RPMI7951 (cell line): ENCODE measurements at regions not wholly inside any gene's neighbourhood (a gene's known extent, or its start where the extent isn't known, plus 50 kb on each side); places are given as distances from the start of the nearest gene placed in this dataset.
"Not testable (repeated sequence)": the region's sequence is repeated elsewhere in the genome, so short reads cannot be mapped to it uniquely, and the experiment has no call there.

Experiments used
- DNase-seq: peaks from one replicate; pipeline ENCODE4 v3.0.0-alpha.2; 2012; ENCODE audit warnings: low read depth

DNA sequence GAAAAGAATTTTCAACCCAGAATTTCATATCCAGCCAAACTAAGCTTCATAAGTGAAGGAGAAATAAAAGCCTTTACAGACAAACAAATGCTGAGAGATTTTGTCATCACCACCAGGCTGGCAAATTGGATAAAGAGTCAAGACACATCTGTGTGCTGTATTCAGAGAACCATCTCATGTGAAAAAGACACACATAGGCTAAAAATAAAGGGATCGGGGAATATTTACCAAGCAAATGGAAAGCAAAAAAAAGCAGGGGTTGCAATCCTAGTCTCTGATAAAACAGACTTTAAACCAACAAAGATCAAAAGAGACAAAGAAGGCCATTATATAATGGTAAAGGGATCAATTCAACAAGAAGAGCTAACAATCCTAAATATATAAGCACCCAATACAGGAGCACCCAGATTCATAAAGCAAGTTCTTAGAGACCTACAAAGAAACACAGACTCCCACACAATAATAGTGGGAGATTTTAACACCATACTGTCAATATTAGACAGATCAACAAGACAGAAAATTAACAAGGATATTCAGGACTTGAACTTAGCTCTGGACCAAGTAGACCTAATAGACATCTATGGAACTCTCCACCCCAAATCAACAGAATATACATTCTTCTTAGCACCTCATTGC, 55.9 kb upstream of the ACSM6 start:
- not testable (repeated sequence) for DNase-seq

- DNase-seq: no peak
These were observed 59.5 kb upstream of the ACSM6 start for GRCh38 chr10:95134490-95134889.

DNA sequence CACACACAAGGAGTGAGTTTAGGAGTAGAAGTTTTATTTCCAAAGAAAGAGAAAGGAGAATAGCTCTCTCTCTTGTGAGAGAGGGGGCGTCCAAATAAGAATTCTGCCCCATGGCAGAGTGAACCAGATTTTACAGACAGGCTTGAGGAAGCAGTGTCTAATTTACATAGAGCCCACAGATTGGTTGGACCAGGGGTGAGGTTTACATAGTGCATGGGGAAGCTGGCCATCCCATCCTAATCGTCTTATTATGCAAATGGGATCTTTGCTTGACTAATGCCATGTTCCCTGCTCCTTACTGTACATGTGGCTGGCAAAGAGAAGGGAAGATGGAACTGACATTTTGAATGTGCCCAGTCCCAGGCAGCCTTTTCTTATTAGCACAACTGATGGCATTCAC, 60.0 kb upstream of the ACSM6 start:
- peak; percentile 56 for DNase-seq

DNA sequence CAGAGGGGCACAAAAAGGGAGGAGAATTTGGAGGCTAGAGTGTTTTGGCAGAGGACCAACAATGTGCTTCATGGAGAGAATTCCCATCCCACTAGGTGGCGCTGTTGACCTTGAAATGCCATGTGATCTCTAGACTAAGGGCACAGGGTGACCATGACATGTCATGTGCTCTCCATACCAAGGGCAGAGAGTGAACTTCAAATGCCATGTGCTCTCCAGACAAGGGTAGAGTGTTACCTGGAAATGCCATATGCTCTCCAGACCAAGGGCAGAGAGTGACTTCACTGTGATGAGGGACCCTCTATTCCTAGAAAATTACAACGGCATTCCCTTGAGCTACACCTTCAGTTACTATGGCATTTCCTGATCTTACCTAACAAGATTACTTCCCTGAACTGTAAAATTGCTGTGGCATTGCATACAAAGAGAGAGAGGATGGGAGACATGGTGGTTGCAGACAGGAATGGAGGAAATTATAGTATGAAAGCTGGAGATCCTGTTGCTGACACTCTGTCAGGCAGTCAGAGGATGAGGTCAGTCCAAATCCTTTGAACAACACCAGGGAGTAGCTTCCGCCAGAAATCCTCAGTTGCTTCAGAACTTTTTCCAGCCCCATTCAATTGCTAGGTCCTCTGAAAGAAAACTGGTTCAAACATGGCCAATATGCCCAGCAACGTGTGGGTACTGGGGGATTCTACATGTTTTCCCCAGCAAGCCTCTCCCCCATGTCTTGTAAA, 60.9 kb upstream of the ACSM6 start:
- DNase-seq: peak; percentile 74

DNA sequence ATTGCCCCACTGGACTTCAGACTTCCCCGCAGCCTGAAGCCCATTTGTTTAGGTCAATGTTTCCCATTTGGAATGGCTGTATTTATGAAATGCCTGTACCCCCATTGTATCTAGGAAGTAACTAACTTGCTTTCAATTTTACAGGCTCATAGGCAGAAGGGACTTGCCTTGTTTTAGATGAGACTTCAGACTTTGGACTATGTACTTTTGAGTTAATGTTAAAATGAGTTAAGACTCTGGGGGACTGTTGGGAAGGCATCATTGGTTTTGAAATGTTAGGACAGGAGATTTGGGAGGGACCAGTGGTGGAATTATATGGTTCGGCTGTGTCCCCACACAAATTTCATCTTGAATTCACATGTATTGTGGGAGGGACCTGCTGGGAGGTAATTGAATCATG, 61.1 kb upstream of the CYP2C8 start:
- DNase-seq: not testable (repeated sequence)

DNA sequence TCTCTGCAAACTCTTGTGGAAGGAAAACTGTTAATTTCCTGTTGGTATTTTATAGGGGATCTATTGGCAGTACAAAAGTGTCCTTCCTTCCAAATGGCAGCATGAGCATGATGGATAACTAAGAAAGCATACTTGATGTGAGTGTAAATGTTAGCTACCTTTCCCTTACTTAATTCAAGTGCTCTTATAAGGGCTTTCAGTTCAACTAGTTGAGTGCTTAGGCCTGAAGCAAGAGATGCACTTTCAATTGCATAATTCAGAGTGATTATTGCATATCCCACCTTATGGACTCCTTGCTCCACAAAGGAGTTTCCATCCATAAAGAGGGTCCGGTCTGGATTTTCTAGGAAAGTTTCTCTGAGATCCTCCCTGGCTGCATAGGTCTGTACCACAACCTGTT, 56.3 kb upstream of the CYP2C8 start:
- no peak for DNase-seq

DNA sequence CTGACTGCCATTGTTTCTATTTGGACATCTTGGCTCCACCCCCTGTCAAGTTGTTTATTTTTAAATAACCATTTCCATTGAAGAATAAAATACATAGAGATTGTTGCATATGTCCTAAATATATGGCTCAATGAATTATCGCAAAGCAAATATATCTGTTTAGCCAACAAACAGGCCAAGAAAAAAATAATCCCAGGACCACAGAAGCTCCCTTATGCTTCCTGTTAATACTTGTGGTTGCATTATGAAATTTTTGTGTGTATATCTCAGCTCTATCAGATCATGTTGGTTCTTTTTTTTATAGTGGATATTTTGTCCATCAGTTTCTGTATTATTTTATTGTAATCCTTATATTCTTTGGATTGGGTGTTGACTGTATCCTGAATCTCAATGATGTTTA, 53.4 kb upstream of the CYP2C8 start:
- no peak for DNase-seq

DNA sequence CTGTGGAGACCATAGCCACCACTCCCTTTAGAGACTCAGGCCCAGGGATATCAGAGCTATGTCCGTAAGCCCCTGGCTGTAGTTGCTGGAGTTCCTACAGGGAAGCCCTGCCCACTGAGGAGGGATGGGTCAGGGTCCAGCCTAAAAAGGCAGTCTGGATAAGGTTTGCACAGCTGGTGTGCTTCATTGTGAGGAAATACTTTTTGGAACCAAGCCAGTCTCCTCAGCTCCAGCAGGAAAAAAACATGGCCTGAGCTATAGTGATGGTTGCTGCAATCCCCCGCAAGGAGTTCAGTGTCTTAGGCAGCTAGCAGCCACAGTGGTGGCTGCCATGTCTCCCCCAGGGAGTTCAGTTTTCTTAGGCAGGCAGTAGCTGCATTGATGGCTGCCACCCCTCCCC, 52.6 kb upstream of the CYP2C8 start:
- DNase-seq: peak; percentile 3
